ENCODE measurements at regions not wholly inside any gene's neighbourhood (a gene's known extent, or its start where the extent isn't known, plus 50 kb on each side); places are given as distances from the start of the nearest gene placed in this dataset.

DNA sequence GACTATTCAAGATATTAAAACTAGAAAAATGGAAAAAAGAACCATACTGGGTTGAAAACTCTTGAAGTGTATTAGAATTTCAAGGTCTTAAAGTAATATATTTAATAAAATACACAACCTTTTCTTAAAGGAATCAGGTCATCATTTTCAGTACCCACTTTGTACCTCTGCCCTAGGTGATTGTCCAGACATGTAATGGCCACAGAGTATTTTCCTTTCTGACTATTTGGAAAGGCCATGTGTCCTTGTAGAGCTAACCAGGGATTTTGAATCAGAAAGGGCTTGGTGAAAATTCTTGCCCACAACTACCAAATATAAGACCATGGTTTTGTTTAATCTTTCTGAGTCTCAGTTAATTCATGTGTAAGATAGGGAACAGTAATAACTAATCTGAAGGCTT lies 91.4 kb upstream of the MLIP start:
- H3K4me3 ChIP-seq (ENCODE audit: low read depth, low read length), result no peak overlapping the region
- no peak for DNase-seq
- TF ChIP-seq, protein P1, sequence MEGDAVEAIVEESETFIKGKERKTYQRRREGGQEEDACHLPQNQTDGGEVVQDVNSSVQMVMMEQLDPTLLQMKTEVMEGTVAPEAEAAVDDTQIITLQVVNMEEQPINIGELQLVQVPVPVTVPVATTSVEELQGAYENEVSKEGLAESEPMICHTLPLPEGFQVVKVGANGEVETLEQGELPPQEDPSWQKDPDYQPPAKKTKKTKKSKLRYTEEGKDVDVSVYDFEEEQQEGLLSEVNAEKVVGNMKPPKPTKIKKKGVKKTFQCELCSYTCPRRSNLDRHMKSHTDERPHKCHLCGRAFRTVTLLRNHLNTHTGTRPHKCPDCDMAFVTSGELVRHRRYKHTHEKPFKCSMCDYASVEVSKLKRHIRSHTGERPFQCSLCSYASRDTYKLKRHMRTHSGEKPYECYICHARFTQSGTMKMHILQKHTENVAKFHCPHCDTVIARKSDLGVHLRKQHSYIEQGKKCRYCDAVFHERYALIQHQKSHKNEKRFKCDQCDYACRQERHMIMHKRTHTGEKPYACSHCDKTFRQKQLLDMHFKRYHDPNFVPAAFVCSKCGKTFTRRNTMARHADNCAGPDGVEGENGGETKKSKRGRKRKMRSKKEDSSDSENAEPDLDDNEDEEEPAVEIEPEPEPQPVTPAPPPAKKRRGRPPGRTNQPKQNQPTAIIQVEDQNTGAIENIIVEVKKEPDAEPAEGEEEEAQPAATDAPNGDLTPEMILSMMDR (IDR thresholded peaks at IDR 0.05; ENCODE audit: low read depth, low read length, missing control alignments), result no peak
- H3K36me3 ChIP-seq (replicated peaks), result no peaks in the 10 kb centered on the region
- no peak overlapping the region for H3K27ac ChIP-seq
- H3K27me3 ChIP-seq (replicated peaks), result no peaks in the 10 kb centered on the region
- in situ Hi-C loops (cut with HindIII; ENCODE audit: low pct_ligation_motif_present, low sequenced_read_pairs), result no loop called here

DNA sequence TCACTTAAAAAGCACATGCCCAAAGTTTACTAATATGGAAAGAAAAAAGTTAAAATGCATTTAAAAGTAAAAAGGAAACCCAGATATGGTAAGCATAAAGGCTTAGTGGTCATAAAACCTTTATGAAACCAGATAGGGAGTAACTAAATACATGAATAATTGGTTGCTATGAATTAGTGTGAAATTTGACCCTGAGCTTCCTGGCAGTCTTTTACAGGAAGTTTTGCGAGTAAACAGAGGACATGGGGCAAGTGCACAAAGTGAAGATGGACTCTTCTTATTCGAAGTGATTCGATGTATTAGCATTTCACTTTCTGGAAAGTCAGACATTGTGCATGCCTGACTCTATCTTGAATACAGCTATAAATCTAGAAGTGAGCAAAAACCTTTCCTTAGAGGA lies 90.9 kb upstream of the MLIP start:
- H3K36me3 ChIP-seq (replicated peaks), result no peaks in the 10 kb centered on the region
- no peaks in the 10 kb centered on the region for H3K27me3 ChIP-seq (replicated peaks)
- TF ChIP-seq, protein P1 (IDR thresholded peaks at IDR 0.05; ENCODE audit: low read depth, low read length, missing control alignments), result no peak
- in situ Hi-C loops (cut with HindIII; ENCODE audit: low pct_ligation_motif_present, low sequenced_read_pairs), result no loop called here
- H3K4me3 ChIP-seq (ENCODE audit: low read depth, low read length), result no peak overlapping the region
- H3K27ac ChIP-seq, result no peak overlapping the region
- DNase-seq, result no peak

DNA sequence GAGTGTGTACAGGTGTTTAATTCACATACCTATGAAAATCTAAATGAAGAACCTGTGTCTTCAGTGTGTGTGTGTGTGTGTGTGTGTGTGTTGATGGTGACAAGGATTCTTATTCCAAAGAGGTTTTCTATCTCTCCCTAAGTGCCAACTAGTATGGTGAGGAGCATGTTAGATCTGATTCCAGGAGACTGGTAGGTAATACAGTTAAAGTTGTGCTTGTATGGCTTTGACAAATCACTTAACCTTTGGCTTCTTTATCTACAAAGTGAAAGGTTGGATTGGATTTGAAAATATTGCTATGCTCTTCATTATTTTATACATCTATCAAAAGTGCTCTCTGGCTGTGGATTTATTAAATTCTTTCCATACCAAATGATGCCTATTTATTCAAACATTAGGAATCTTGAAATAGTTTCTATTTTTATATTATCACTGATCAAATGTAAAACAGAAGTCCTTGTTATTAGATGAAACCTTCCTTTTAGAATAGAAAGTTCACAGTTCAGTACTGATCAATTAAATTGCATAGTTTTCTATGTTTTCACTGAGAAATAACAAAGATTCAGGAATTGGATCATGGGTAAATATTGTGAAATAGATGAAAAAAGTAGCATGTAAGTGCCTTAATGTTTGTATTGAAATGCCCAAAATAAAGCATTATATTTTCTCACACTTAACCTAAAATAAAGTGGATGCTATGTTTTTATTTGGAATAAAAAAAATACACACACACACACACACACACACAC lies 84.4 kb upstream of the MLIP start:
- TF ChIP-seq, protein P1 (IDR thresholded peaks at IDR 0.05; ENCODE audit: low read depth, low read length, missing control alignments), result no peak

DNA sequence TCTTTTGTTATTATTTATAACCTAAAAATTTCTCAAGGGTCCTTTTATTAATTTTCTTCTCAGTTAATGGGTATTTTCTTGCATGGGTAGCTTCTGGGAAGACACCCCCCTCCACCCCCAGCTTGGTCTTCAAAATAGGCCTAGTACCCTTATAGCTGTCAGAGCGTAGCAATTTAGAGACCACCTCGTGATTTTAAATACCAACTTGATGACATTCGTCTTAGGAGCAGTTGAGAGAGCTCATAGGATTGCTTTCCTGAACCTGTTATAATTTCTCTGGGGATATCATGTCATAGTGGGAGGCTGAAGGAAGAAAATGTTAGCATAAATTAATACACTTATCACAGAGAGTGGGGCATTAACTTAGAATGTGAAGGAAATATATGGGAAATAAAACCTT lies 83.1 kb upstream of the MLIP start:
- TF ChIP-seq, protein P1 (IDR thresholded peaks at IDR 0.05; ENCODE audit: low read depth, low read length, missing control alignments), result no peak
- H3K27me3 ChIP-seq (replicated peaks), result no peaks in the 10 kb centered on the region
- H3K27ac ChIP-seq, result no peak overlapping the region
- no peak overlapping the region for H3K4me3 ChIP-seq (ENCODE audit: low read depth, low read length)
- in situ Hi-C loops (cut with HindIII; ENCODE audit: low pct_ligation_motif_present, low sequenced_read_pairs), result no loop called here
- H3K36me3 ChIP-seq (replicated peaks), result no peaks in the 10 kb centered on the region
- no peak for DNase-seq

More for the DNA sequence above, 84.4 kb upstream of the MLIP start:
- Histone ChIP-seq H3K4me3 (ENCODE audit: low read depth, low read length) (no peak overlapping the region), H3K36me3 (replicated peaks) (no peaks in the 10 kb centered on the region), H3K27ac (no peak overlapping the region), H3K27me3 (replicated peaks) (no peaks in the 10 kb centered on the region)
- no peak for DNase-seq
- in situ Hi-C loops (cut with HindIII; ENCODE audit: low pct_ligation_motif_present, low sequenced_read_pairs), result no loop called here

DNA sequence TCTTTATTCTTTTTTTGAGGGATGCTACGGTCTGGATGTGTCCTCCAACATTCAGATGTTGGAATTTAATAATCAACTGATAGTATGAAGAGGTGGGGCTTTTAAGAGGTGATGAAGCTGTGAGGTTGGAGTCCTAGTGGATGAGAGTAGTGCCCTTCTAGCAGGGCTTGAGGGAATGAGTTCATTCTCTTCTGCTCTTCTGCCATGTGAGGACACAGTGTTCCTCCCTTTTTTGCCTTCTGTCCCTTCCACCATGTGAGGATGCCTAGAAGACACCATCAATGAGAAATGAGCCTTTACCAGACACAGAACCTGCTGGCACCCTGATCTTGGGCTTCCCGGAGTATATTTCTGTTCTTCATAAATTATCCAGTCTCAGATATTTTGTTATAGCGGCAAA lies 82.1 kb upstream of the MLIP start:
- in situ Hi-C loops (cut with HindIII; ENCODE audit: low pct_ligation_motif_present, low sequenced_read_pairs), result no loop called here
- Histone ChIP-seq H3K27me3 (replicated peaks) (no peaks in the 10 kb centered on the region), H3K36me3 (replicated peaks) (no peaks in the 10 kb centered on the region), H3K27ac (no peak overlapping the region), H3K4me3 (ENCODE audit: low read depth, low read length) (no peak overlapping the region)
- TF ChIP-seq, protein P1 (IDR thresholded peaks at IDR 0.05; ENCODE audit: low read depth, low read length, missing control alignments), result no peak
- DNase-seq, result no peak

DNA sequence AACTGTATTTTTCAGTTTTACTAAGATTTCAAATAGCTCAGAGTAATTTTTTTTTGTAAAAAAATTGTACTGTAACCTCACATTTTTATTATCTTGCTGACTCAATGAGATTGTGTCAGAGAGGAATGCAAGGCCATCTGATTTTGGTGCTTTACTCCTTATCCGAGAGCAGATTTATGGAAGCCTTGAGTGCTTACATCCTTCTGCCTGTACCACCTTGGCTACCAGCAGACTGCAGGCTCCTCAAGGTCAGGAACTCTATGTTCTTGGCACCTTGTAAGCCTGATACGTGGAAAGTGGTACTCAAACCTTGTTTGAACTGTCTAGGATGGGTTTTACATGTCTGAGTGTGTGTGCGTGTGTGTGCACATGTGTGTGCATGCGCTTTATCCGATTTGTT lies 80.1 kb upstream of the MLIP start:
- in situ Hi-C loops (cut with HindIII; ENCODE audit: low pct_ligation_motif_present, low sequenced_read_pairs), result no loop called here
- no peaks in the 10 kb centered on the region for H3K36me3 ChIP-seq (replicated peaks)
- DNase-seq, result no peak
- H3K27me3 ChIP-seq (replicated peaks), result no peaks in the 10 kb centered on the region
- TF ChIP-seq, protein P1 (IDR thresholded peaks at IDR 0.05; ENCODE audit: low read depth, low read length, missing control alignments), result no peak
- no peak overlapping the region for H3K4me3 ChIP-seq (ENCODE audit: low read depth, low read length)
- H3K27ac ChIP-seq, result no peak overlapping the region
